ENCODE measurements at regions not wholly inside any gene's neighbourhood (a gene's known extent, or its start where the extent isn't known, plus 50 kb on each side); places are given as distances from the start of the nearest gene placed in this dataset.

DNA sequence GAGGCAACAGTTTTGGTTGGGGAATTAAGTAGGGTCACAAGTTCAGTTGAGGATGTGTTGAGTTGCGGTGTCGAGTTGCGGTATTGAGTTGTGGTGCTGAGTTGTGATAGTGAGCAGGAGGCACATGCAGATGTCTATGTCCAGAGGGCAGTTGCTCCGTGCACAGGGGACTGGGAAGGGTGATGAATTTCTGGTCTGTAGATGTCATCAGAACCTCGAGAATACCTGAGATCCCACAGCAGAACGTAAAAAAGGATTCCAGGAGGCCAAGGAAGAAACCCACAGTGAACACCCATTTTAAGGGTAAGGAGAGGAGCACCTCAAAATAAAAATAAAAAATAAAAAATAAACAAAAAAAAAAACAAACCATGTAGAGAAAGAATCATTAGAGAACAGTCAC lies 354.4 kb upstream of the ARGLU1 start (continued):
- TF ChIP-seq ZNF704 (tag by site-specific recombination; IDR thresholded peaks at IDR 0.05) (no peak), IKZF3 (tag by site-specific recombination; IDR thresholded peaks at IDR 0.05) (no peak), YY2 (tag by site-specific recombination; IDR thresholded peaks at IDR 0.05) (no peak)

- Histone ChIP-seq H3K4me3 (ENCODE audit: low read depth, low read length) (no peak overlapping the region), H3K4me1 (ENCODE audit: control insufficient read depth, insufficient read depth, low read length) (no peaks in the 10 kb centered on the region), H3K9me3 (ENCODE audit: control insufficient read depth, insufficient read depth, low read depth, low read length) (no peaks in the 10 kb centered on the region), H3K27ac (ENCODE audit: extremely low read depth, low read depth, low read length) (peak overlapping the region; percentile 55), H3K36me3 (ENCODE audit: control insufficient read depth in 2 of 2, insufficient read depth in 1 of 2, low read length in 2 of 2) (no peaks in the 10 kb centered on the region)
- ChIA-PET POLR2A (no interaction called here), CTCF (interaction anchor here (1.3 to 1.9 kb wide), 3 partner anchors 23 to 384 kb away, joined by 4 to 6 read pairs (median 5); partner anchors contain the start of gene EFNB2)
- TF ChIP-seq ZBTB8A (tag by site-specific recombination; IDR thresholded peaks at IDR 0.05), result no peak
- TF ChIP-seq ZNF529 (tag by site-specific recombination; IDR thresholded peaks at IDR 0.05; ENCODE audit: insufficient replicate concordance), result no peak
- TF ChIP-seq HOXC10 (CRISPR knock-in tag; IDR thresholded peaks at IDR 0.05), result no peak
- TF ChIP-seq ZNF580 (tag by site-specific recombination; IDR thresholded peaks at IDR 0.05), result no peak
Observed at GRCh38 chr13:106919638-106920037, 351.7 kb upstream of the ARGLU1 start.

DNA sequence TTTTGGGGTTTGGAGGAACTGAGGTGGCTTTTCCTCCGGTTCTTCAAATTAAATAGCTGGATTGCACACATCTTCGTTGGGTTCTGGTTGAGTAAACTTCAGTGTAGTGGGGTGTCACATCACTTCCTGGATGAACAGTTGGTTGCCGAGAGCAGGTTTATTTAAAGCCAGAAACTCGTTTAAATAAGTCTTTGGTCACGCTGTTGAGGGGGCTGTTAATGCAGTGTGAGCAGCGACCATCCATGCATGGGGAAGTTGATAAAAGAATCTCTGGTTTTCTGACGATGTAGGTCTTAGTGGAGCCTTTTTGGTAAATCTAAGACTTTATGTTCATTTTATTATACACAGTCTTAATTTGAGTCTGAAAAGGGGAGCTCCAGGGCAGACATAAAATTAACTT lies 351.2 kb upstream of the ARGLU1 start:
- no peak for TF ChIP-seq ZNF585B (tag by site-specific recombination; IDR thresholded peaks at IDR 0.05)
- no peak for TF ChIP-seq HOXA7 (CRISPR knock-in tag; IDR thresholded peaks at IDR 0.05; ENCODE audit: borderline replicate concordance)
- no peak for TF ChIP-seq WT1 (tag by site-specific recombination; IDR thresholded peaks at IDR 0.05)
- no peak for TF ChIP-seq ZIC2 (tag by site-specific recombination; IDR thresholded peaks at IDR 0.05)
- TF ChIP-seq, protein P1, sequence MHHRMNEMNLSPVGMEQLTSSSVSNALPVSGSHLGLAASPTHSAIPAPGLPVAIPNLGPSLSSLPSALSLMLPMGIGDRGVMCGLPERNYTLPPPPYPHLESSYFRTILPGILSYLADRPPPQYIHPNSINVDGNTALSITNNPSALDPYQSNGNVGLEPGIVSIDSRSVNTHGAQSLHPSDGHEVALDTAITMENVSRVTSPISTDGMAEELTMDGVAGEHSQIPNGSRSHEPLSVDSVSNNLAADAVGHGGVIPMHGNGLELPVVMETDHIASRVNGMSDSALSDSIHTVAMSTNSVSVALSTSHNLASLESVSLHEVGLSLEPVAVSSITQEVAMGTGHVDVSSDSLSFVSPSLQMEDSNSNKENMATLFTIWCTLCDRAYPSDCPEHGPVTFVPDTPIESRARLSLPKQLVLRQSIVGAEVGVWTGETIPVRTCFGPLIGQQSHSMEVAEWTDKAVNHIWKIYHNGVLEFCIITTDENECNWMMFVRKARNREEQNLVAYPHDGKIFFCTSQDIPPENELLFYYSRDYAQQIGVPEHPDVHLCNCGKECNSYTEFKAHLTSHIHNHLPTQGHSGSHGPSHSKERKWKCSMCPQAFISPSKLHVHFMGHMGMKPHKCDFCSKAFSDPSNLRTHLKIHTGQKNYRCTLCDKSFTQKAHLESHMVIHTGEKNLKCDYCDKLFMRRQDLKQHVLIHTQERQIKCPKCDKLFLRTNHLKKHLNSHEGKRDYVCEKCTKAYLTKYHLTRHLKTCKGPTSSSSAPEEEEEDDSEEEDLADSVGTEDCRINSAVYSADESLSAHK (tag by site-specific recombination; IDR thresholded peaks at IDR 0.05), result no peak
- TF ChIP-seq ZNF155 (tag by site-specific recombination; IDR thresholded peaks at IDR 0.05), result no peak
- Histone ChIP-seq H3K4me1 (ENCODE audit: control insufficient read depth, insufficient read depth, low read length) (no peaks in the 10 kb centered on the region), H3K36me3 (ENCODE audit: control insufficient read depth in 2 of 2, insufficient read depth in 1 of 2, low read length in 2 of 2) (no peaks in the 10 kb centered on the region), H3K4me3 (ENCODE audit: low read depth, low read length) (no peak overlapping the region), H3K9me3 (ENCODE audit: control insufficient read depth, insufficient read depth, low read depth, low read length) (no peaks in the 10 kb centered on the region), H3K27ac (ENCODE audit: extremely low read depth, low read depth, low read length) (peak overlapping the region; percentile 55; the same call in 1 of the 2 replicates)
- ChIA-PET CTCF (interaction anchor here (1.5 to 1.9 kb wide), 2 partner anchors 23 to 383 kb away, joined by 5 to 6 read pairs; partner anchors contain the start of gene EFNB2), POLR2A (interaction anchor here (1.5 kb wide), 1 partner anchor 384 kb away, joined by 3 read pairs; the partner anchor contains the start of gene EFNB2)

- POLR2A ChIA-PET, result interaction anchor here (1.5 kb wide), 1 partner anchor 384 kb away, joined by 3 read pairs; the partner anchor contains the start of gene EFNB2
- no peak for TF ChIP-seq ZNF48 (tag by site-specific recombination; IDR thresholded peaks at IDR 0.05)
- TF ChIP-seq ZNF248 (tag by site-specific recombination; IDR thresholded peaks at IDR 0.05), result no peak
- TF ChIP-seq ZNF37A (tag by site-specific recombination; IDR thresholded peaks at IDR 0.05), result no peak
- no peak for TF ChIP-seq ZNF214 (tag by site-specific recombination; IDR thresholded peaks at IDR 0.05; ENCODE audit: borderline replicate concordance)
- no peaks in the 10 kb centered on the region for H3K36me3 ChIP-seq (ENCODE audit: control insufficient read depth in 2 of 2, insufficient read depth in 1 of 2, low read length in 2 of 2)
- H3K9me3 ChIP-seq (ENCODE audit: control insufficient read depth, insufficient read depth, low read depth, low read length), result no peaks in the 10 kb centered on the region
- CTCF ChIA-PET, result no interaction called here
- H3K4me1 ChIP-seq (ENCODE audit: control insufficient read depth, insufficient read depth, low read length), result no peaks in the 10 kb centered on the region
- H3K4me3 ChIP-seq (ENCODE audit: low read depth, low read length), result no peak overlapping the region
- H3K27ac ChIP-seq (ENCODE audit: extremely low read depth, low read depth, low read length), result no peak overlapping the region
Observed at GRCh38 chr13:106918557-106918860, 350.6 kb upstream of the ARGLU1 start.
